ENCODE measurements at regions not wholly inside any gene's neighbourhood (a gene's known extent, or its start where the extent isn't known, plus 50 kb on each side); places are given as distances from the start of the nearest gene placed in this dataset.

DNA sequence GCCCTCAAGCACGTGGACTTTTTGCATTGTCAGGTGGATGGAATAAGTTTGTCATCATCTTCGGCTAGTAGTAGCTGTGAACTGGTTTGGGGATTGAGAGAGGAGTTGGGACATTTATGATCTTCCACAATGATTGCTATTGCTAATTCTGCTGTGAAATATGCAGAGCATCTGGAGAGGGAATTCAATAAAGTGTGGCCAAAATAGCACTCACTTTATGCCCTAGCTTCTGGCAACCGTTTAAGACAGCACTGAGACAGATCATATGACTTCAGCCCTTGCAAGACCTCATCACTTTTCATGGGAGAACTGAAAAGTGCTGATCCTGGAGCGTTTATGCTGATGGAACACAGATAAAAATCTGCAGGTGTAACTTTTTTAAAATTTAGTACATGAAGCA is 360.8 kb downstream of the GPATCH2 start:
- no peak for DNase-seq (ENCODE audit: low read depth, low spot score)
- CTCF ChIA-PET, result no interaction called here
- H4K20me1 ChIP-seq (ENCODE audit: control insufficient read depth, insufficient read depth), result no peaks in the 10 kb centered on the region
- H3K27me3 ChIP-seq (replicated peaks in 1 of 2; ENCODE audit: control insufficient read depth in 2 of 2, insufficient read depth in 2 of 2, low read length in 1 of 2), result no peaks in the 10 kb centered on the region
- FAIRE-seq, result no peak
- no TSS peak for BruUV-seq (replicated peaks)
- intact Hi-C loops (cut with micrococcal nuclease; ENCODE audit: unreplicated experiment) (no loop called here), in situ Hi-C loops (cut with MboI) (no loop called here)
- RAD21 ChIA-PET (ENCODE audit: unreplicated experiment), result no interaction called here
- ATAC-seq, result no peak
- WGBS (ENCODE audit: insufficient coverage, insufficient replicate concordance, low lambda C conversion rate, missing lambda C conversion rate), result 0% methylated on average over 4 of the region's 4 CpGs
- no peaks in the 10 kb centered on the region for H3K4me1 ChIP-seq (ENCODE audit: control insufficient read depth, insufficient read depth, low read length)
- H3K79me2 ChIP-seq (ENCODE audit: control insufficient read depth, insufficient read depth, low read length), result no peaks in the 10 kb centered on the region
- SMC1A ChIA-PET (ENCODE audit: uncharacterized antibody, unreplicated experiment), result interaction anchor here (1.1 kb wide), 1 partner anchor 15 kb away, joined by 3 read pairs; no protein-coding TSS in a partner anchor
- no peak overlapping the region for H3K27ac ChIP-seq (ENCODE audit: control insufficient read depth, insufficient read depth)
- no peak overlapping the region for H2AFZ ChIP-seq (ENCODE audit: control insufficient read depth, low read depth, low read length)
- TF ChIP-seq SP1 (IDR thresholded peaks at IDR 0.05; ENCODE audit: low read depth, low read length) (no peak), MAX (IDR thresholded peaks at IDR 0.05; ENCODE audit: low read depth, low read length) (no peak)
- TF ChIP-seq, protein P1, sequence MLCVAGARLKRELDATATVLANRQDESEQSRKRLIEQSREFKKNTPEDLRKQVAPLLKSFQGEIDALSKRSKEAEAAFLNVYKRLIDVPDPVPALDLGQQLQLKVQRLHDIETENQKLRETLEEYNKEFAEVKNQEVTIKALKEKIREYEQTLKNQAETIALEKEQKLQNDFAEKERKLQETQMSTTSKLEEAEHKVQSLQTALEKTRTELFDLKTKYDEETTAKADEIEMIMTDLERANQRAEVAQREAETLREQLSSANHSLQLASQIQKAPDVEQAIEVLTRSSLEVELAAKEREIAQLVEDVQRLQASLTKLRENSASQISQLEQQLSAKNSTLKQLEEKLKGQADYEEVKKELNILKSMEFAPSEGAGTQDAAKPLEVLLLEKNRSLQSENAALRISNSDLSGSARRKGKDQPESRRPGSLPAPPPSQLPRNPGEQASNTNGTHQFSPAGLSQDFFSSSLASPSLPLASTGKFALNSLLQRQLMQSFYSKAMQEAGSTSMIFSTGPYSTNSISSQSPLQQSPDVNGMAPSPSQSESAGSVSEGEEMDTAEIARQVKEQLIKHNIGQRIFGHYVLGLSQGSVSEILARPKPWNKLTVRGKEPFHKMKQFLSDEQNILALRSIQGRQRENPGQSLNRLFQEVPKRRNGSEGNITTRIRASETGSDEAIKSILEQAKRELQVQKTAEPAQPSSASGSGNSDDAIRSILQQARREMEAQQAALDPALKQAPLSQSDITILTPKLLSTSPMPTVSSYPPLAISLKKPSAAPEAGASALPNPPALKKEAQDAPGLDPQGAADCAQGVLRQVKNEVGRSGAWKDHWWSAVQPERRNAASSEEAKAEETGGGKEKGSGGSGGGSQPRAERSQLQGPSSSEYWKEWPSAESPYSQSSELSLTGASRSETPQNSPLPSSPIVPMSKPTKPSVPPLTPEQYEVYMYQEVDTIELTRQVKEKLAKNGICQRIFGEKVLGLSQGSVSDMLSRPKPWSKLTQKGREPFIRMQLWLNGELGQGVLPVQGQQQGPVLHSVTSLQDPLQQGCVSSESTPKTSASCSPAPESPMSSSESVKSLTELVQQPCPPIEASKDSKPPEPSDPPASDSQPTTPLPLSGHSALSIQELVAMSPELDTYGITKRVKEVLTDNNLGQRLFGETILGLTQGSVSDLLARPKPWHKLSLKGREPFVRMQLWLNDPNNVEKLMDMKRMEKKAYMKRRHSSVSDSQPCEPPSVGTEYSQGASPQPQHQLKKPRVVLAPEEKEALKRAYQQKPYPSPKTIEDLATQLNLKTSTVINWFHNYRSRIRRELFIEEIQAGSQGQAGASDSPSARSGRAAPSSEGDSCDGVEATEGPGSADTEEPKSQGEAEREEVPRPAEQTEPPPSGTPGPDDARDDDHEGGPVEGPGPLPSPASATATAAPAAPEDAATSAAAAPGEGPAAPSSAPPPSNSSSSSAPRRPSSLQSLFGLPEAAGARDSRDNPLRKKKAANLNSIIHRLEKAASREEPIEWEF (IDR thresholded peaks at IDR 0.05; ENCODE audit: insufficient replicate concordance, low read depth, low read length), result no peak
- H3K4me2 ChIP-seq (ENCODE audit: control insufficient read depth, insufficient read depth), result no peak overlapping the region
- no peaks in the 10 kb centered on the region for H3K9me3 ChIP-seq (replicated peaks; ENCODE audit: control insufficient read depth, insufficient read depth, low read length)
- POLR2A ChIA-PET, result no interaction called here
- H3K9ac ChIP-seq (ENCODE audit: control insufficient read depth, insufficient read depth, low read length), result no peak overlapping the region
- H3K36me3 ChIP-seq (ENCODE audit: control insufficient read depth in 2 of 2, insufficient read depth in 2 of 2, low read length in 1 of 2), result no peaks in the 10 kb centered on the region
- no peak overlapping the region for H3K4me3 ChIP-seq

Data from GM12878 (cell line).